ENCODE measurements at regions not wholly inside any gene's neighbourhood (a gene's known extent, or its start where the extent isn't known, plus 50 kb on each side); places are given as distances from the start of the nearest gene placed in this dataset.

- Histone ChIP-seq H4K20me1 (ENCODE audit: insufficient read depth, low read length) (no peaks in the 10 kb centered on the region), H3K9ac (ENCODE audit: low read depth, low read length) (no peak overlapping the region), H2BK20ac (ENCODE audit: low read depth, low read length) (no peak overlapping the region), H3K36me3 (ENCODE audit: control insufficient read depth, insufficient read depth, low read length) (no peaks in the 10 kb centered on the region), H3K4me3 (ENCODE audit: insufficient read depth, low read depth, low read length) (no peak overlapping the region), H2AFZ (replicated peaks; ENCODE audit: low read length, poor library complexity) (no peak overlapping the region), H3K79me1 (ENCODE audit: low read depth in 1 of 2, low read length in 2 of 2) (no peaks in the 10 kb centered on the region), H2BK120ac (ENCODE audit: low read depth, low read length) (no peak overlapping the region), H2BK5ac (ENCODE audit: low read depth, low read length, poor library complexity, severe bottlenecking) (no peak overlapping the region), H2AK5ac (ENCODE audit: low read depth, low read length) (no peak overlapping the region), H3K9me3 (ENCODE audit: control insufficient read depth, insufficient read depth, low read length) (peaks cover 18% of the 10 kb centered on the region), H3K18ac (ENCODE audit: low read depth, low read length) (no peak overlapping the region), H3K56ac (ENCODE audit: extremely low read depth, insufficient read depth, low read length) (no peak overlapping the region), H4K91ac (ENCODE audit: insufficient read depth, low read depth, low read length) (no peak overlapping the region), H3K4me2 (ENCODE audit: low read depth, low read length) (no peak overlapping the region), H2BK15ac (ENCODE audit: low read depth, low read length) (no peak overlapping the region), H2AK9ac (replicated peaks; ENCODE audit: low read depth, low read length, poor library complexity) (no peak overlapping the region), H3K9me1 (ENCODE audit: insufficient read depth, low read length) (no peaks in the 10 kb centered on the region), H3K23ac (ENCODE audit: low read depth, low read length) (no peak overlapping the region), H4K8ac (ENCODE audit: low read depth in 2 of 2, low read length in 2 of 2) (no peak overlapping the region), H3K27ac (ENCODE audit: insufficient read depth, low read length) (no peak overlapping the region), H3K27me3 (ENCODE audit: control insufficient read depth, insufficient read depth, low read length) (no peaks in the 10 kb centered on the region), H4K5ac (ENCODE audit: low read depth, low read length) (no peak overlapping the region), H3K14ac (replicated peaks; ENCODE audit: low read depth, low read length) (no peak overlapping the region), H3K4me1 (ENCODE audit: control insufficient read depth, insufficient read depth, low read length) (no peaks in the 10 kb centered on the region), H3K4ac (ENCODE audit: low read depth, low read length) (no peak overlapping the region)
- BruUV-seq (replicated peaks), result no TSS peak
- ChIA-PET CTCF (no interaction called here), POLR2A (ENCODE audit: unreplicated experiment) (no interaction called here)
- intact Hi-C loops (cut with micrococcal nuclease) (no loop called here), dilution Hi-C loops (cut with HindIII; ENCODE audit: low sequenced_read_pairs, unreplicated experiment) (no loop called here), in situ Hi-C loops (cut with MboI; ENCODE audit: low sequenced_read_pairs) (no loop called here)
- DNase-seq (no peak), ATAC-seq (ENCODE audit: low read depth) (no peak)
- TF ChIP-seq CEBPB (IDR thresholded peaks at IDR 0.05; ENCODE audit: low read depth, low read length), result no peak
- TF ChIP-seq RFX5 (IDR thresholded peaks at IDR 0.05; ENCODE audit: low read depth, low read length), result no peak
- TF ChIP-seq SMC3 (IDR thresholded peaks at IDR 0.05; ENCODE audit: low read depth, low read length), result no peak
- TF ChIP-seq ELK1 (IDR thresholded peaks at IDR 0.05; ENCODE audit: borderline replicate concordance, low read depth, low read length), result no peak
- no peak for TF ChIP-seq BHLHE40 (IDR thresholded peaks at IDR 0.05; ENCODE audit: low read depth, low read length)
- TF ChIP-seq NFE2L2 (IDR thresholded peaks at IDR 0.05; ENCODE audit: low read depth, low read length), result no peak
- no peak for TF ChIP-seq RAD21 (IDR thresholded peaks at IDR 0.05; ENCODE audit: low read length)
- TF ChIP-seq USF2 (IDR thresholded peaks at IDR 0.05; ENCODE audit: low read depth, low read length), result no peak
- TF ChIP-seq RCOR1 (IDR thresholded peaks at IDR 0.05; ENCODE audit: insufficient replicate concordance, low read length), result no peak
- TF ChIP-seq POLR2A (IDR thresholded peaks at IDR 0.05; ENCODE audit: low read depth, low read length), result no peak
- TF ChIP-seq MAZ (IDR thresholded peaks at IDR 0.05; ENCODE audit: borderline replicate concordance, low read depth, low read length), result no peak
- no peak for TF ChIP-seq MXI1 (IDR thresholded peaks at IDR 0.05; ENCODE audit: borderline replicate concordance, low read depth, low read length)
- TF ChIP-seq CHD1 (IDR thresholded peaks at IDR 0.05; ENCODE audit: low read depth, low read length), result no peak
- no peak for TF ChIP-seq MAFK (IDR thresholded peaks at IDR 0.05; ENCODE audit: low read depth, low read length)
- TF ChIP-seq FOS (IDR thresholded peaks at IDR 0.05; ENCODE audit: low read depth, low read length), result no peak
Measured at GRCh38 chr5:155676967-155677366, 650.0 kb upstream of the SGCD start.
